H9 (cell line): ENCODE measurements at regions not wholly inside any gene's neighbourhood (a gene's known extent, or its start where the extent isn't known, plus 50 kb on each side); places are given as distances from the start of the nearest gene placed in this dataset.
A peak's percentile ranks its signal among the peaks of the same experiment; 100 is the strongest.

Source experiments
- DNase-seq: peaks from one replicate; pipeline ENCODE4 v3.0.0-alpha.2; 2017
- H2AFZ ChIP-seq: one replicate; pipeline ENCODE4 v1.6.1; 2013; ENCODE audit warnings: mild to moderate bottlenecking, low read length, control low read depth, moderate library complexity
- H2AK5ac ChIP-seq: 2 replicates; pipeline ENCODE4 v1.6.1; 2013; ENCODE audit warnings: low read length, control low read depth, mixed read lengths; ENCODE audit not compliant: insufficient read length
- H2BK120ac ChIP-seq: one replicate; pipeline ENCODE4 v1.6.1; 2013; ENCODE audit warnings: low read depth, mild to moderate bottlenecking, low read length, control low read depth, inconsistent platforms; ENCODE audit not compliant: poor library complexity, severe bottlenecking
- H2BK12ac ChIP-seq: 2 replicates; pipeline ENCODE4 v1.6.1; 2013; ENCODE audit warnings: low read length, control low read depth, mixed read lengths, low read depth; ENCODE audit not compliant: insufficient read length
- H2BK15ac ChIP-seq: 2 replicates; pipeline ENCODE4 v1.6.1; 2013; ENCODE audit warnings: low read depth, low read length, control low read depth
- H2BK20ac ChIP-seq: one replicate; pipeline ENCODE4 v1.6.1; 2013; ENCODE audit warnings: low read depth, mild to moderate bottlenecking, low read length, control low read depth, inconsistent platforms; ENCODE audit not compliant: poor library complexity, severe bottlenecking
- H2BK5ac ChIP-seq: 2 replicates; pipeline ENCODE4 v1.6.1; 2013; ENCODE audit warnings: low read length, control low read depth, mixed read lengths; ENCODE audit not compliant: insufficient read length
- H3K14ac ChIP-seq: 2 replicates; pipeline ENCODE4 v1.6.1; 2013; ENCODE audit warnings: low read length, control low read depth; ENCODE audit not compliant: insufficient read depth
- H3K18ac ChIP-seq: 2 replicates; pipeline ENCODE4 v1.6.1; 2013; ENCODE audit warnings: low read depth, mild to moderate bottlenecking, mixed read lengths, low read length, control low read depth; ENCODE audit not compliant: insufficient read length
- H3K23ac ChIP-seq: 2 replicates; pipeline ENCODE4 v1.6.1; 2013; ENCODE audit warnings: low read length, control low read depth, mixed read lengths, low read depth; ENCODE audit not compliant: insufficient read length
- H3K23me2 ChIP-seq: 2 replicates; pipeline ENCODE4 v1.6.1; 2013; ENCODE audit warnings: low read depth, mild to moderate bottlenecking, mixed read lengths, low read length, control low read depth; ENCODE audit not compliant: insufficient read length, poor library complexity, severe bottlenecking
- H3K27ac ChIP-seq: 2 replicates; pipeline ENCODE4 v1.5.1; 2013; ENCODE audit warnings: low read length, control low read depth, mixed read lengths, low read depth; ENCODE audit not compliant: insufficient read length
- H3K27me3 ChIP-seq: 2 replicates; pipeline ENCODE4 v1.6.1; 2013; ENCODE audit warnings: low read length, control low read depth, inconsistent platforms; ENCODE audit not compliant: insufficient read depth
- H3K4ac ChIP-seq: 2 replicates; pipeline ENCODE4 v1.6.1; 2013; ENCODE audit warnings: low read depth, mild to moderate bottlenecking, control low read depth, inconsistent platforms, low read length, moderate library complexity
- H3K4me1 ChIP-seq: 2 replicates; pipeline ENCODE4 v1.6.1; 2013; ENCODE audit warnings: low read length, control low read depth, inconsistent platforms; ENCODE audit not compliant: insufficient read depth
- H3K4me2 ChIP-seq: 2 replicates; pipeline ENCODE4 v1.6.1; 2013; ENCODE audit warnings: low read length, control low read depth, mixed read lengths; ENCODE audit not compliant: insufficient read length, insufficient read depth
- H3K56ac ChIP-seq: 2 replicates; pipeline ENCODE4 v1.6.1; 2013; ENCODE audit warnings: low read depth, mild to moderate bottlenecking, mixed read lengths, low read length, control low read depth; ENCODE audit not compliant: insufficient read length
- H3K79me1 ChIP-seq: 2 replicates; pipeline ENCODE4 v1.6.1; 2013; ENCODE audit warnings: low read depth, mild to moderate bottlenecking, moderate library complexity, low read length, control low read depth, inconsistent platforms; ENCODE audit not compliant: insufficient read depth, poor library complexity, severe bottlenecking
- H3K79me2 ChIP-seq: 2 replicates; pipeline ENCODE4 v1.6.1; 2013; ENCODE audit warnings: low read length, control low read depth, inconsistent platforms; ENCODE audit not compliant: insufficient read depth
- H3K9ac ChIP-seq: 2 replicates; pipeline ENCODE4 v1.6.1; 2013; ENCODE audit warnings: low read length, control low read depth, mixed read lengths; ENCODE audit not compliant: insufficient read length; ENCODE audit errors: extremely low read depth
- H3K9me3 ChIP-seq: one replicate; pipeline ENCODE4 v1.6.1; 2013; ENCODE audit warnings: low read depth, low read length, inconsistent platforms; ENCODE audit not compliant: control insufficient read depth
- H3T11ph ChIP-seq: one replicate; pipeline ENCODE4 v1.6.1; 2013; ENCODE audit warnings: mild to moderate bottlenecking, low read length, control low read depth, inconsistent platforms
- H4K20me1 ChIP-seq: one replicate; pipeline ENCODE4 v1.6.1; 2013; ENCODE audit not compliant: control insufficient read depth, insufficient read length, insufficient read depth
- H4K5ac ChIP-seq: 2 replicates; pipeline ENCODE4 v1.6.1; 2013; ENCODE audit warnings: low read depth, mild to moderate bottlenecking, mixed read lengths, low read length, control low read depth; ENCODE audit not compliant: insufficient read length
- H4K8ac ChIP-seq: replicated peaks from 2 replicates; pipeline ENCODE4 v1.6.1; 2013; ENCODE audit warnings: low read length, control low read depth, mixed read lengths, low read depth; ENCODE audit not compliant: insufficient read length
- H4K91ac ChIP-seq: 2 replicates; pipeline ENCODE4 v1.6.1; 2013; ENCODE audit warnings: low read depth, mild to moderate bottlenecking, moderate library complexity, mixed read lengths, low read length, control low read depth; ENCODE audit not compliant: insufficient read length
- H3K27ac Mint-ChIP-seq, 3 experiments: 2 replicates in 2 of 3; 3 replicates in 1 of 3; pipeline ENCODE4 v1.8.0; 2020 to 2021; ENCODE audit warnings: mixed read lengths in 3 of 3, mild to moderate bottlenecking in 1 of 3, moderate library complexity in 1 of 3
- H3K27me3 Mint-ChIP-seq: 2 replicates; pipeline ENCODE4 v1.8.0; 2021; ENCODE audit warnings: low read depth, mild to moderate bottlenecking, moderate library complexity, mixed read lengths
- H3K36me3 Mint-ChIP-seq, 3 experiments: 2 replicates in 2 of 3; 3 replicates in 1 of 3; pipeline ENCODE4 v1.8.0; 2020 to 2021; ENCODE audit warnings: low read depth in 3 of 3, mixed read lengths in 3 of 3; ENCODE audit not compliant: insufficient read depth in 1 of 3
- H3K4me1 Mint-ChIP-seq, 2 experiments: 2 replicates each; pipeline ENCODE4 v1.8.0; 2020; ENCODE audit warnings: mixed read lengths in 2 of 2
- H3K4me3 Mint-ChIP-seq, 2 experiments: 2 replicates in 1 of 2; 3 replicates in 1 of 2; pipeline ENCODE4 v1.8.0; 2020 to 2021; ENCODE audit warnings: mild to moderate bottlenecking in 2 of 2, mixed read lengths in 2 of 2, moderate library complexity in 1 of 2
- H3K9me3 Mint-ChIP-seq, 2 experiments: 2 replicates in 1 of 2; 3 replicates in 1 of 2; pipeline ENCODE4 v1.8.0; 2020; ENCODE audit warnings: mild to moderate bottlenecking in 2 of 2, mixed read lengths in 2 of 2, moderate library complexity in 1 of 2
- WGBS: extraction: QIAGEN DNeasy Blood & Tissue Kit; methylation state at CpG from one replicate; pipeline ENCODE4 v1.1.7; 2013; ENCODE audit warnings: missing lambda C conversion rate, low lambda C conversion rate, mixed read lengths; ENCODE audit not compliant: insufficient read length; ENCODE audit errors: extremely low coverage; 5-methylcytosine and 5-hydroxymethylcytosine counted together
- TF ChIP-seq, protein P1 (sequence below): fragments of 200-600 bp; sonication (generic); conservative IDR thresholded peaks from 3 replicates; pipeline ENCODE4 v1.8.0; 2021; ENCODE audit warnings: antibody characterized with exemption, mild to moderate bottlenecking

DNA sequence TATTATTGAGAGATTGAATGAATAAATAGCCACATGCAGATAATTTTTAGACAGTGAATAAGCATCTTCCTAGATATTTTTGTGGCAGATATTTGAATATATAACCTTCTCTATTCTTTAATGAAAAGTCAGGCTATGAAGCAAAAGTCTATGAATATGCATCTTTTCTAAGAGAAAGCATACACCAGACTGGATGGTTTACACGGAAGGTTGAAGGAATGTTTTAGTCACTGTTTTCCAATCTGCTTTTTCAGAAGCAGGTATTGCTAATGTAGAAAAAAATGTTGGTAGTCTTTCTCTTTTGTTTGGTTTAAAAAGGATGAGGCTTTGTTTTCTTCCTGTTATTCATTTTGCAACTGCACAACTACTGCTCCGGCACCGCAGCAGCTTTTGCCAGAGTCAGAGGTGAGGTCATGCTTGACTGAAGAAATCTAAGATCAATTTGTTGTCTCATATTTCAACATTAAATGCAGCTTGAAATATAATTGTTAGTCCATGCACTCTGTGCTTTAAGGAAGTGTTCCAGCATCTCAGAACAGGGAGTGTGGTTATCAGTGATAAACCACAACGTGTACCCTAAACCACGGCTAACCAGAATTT, 1540.8 kb upstream of the PIK3C3 start:
- Histone ChIP-seq H2BK5ac (no peak overlapping the region), H3K18ac (no peak overlapping the region), H3K79me1 (no peaks in the 10 kb centered on the region), H3K23me2 (no peaks in the 10 kb centered on the region), H2BK12ac (no peak overlapping the region), H3K9ac (no peak overlapping the region), H4K5ac (no peak overlapping the region), H2AK5ac (no peak overlapping the region), H2BK120ac (no peak overlapping the region), H3T11ph (no peak overlapping the region), H4K20me1 (no peaks in the 10 kb centered on the region), H3K14ac (no peak overlapping the region), H4K91ac (no peak overlapping the region), H3K79me2 (no peaks in the 10 kb centered on the region), H3K4me2 (no peak overlapping the region), H3K56ac (no peak overlapping the region), H3K27ac (no peak overlapping the region), H3K4ac (no peak overlapping the region), H2BK20ac (no peak overlapping the region), H3K27me3 (no peaks in the 10 kb centered on the region), H4K8ac (no peak overlapping the region), H3K23ac (no peak overlapping the region), H3K9me3 (no peaks in the 10 kb centered on the region), H2AFZ (no peak overlapping the region), H2BK15ac (no peak overlapping the region), H3K4me1 (no peaks in the 10 kb centered on the region)
- DNase-seq: no peak
- no peaks in the 10 kb centered on the region for H3K9me3 Mint-ChIP-seq
- no CpG with 5 or more reads among the region's 5 CpGs for WGBS
- H3K4me1 Mint-ChIP-seq: peaks cover 0 to 4% of the 10 kb centered on the region in 2 experiments; a peak in 1 of 4 replicates
- TF ChIP-seq, protein P1, sequence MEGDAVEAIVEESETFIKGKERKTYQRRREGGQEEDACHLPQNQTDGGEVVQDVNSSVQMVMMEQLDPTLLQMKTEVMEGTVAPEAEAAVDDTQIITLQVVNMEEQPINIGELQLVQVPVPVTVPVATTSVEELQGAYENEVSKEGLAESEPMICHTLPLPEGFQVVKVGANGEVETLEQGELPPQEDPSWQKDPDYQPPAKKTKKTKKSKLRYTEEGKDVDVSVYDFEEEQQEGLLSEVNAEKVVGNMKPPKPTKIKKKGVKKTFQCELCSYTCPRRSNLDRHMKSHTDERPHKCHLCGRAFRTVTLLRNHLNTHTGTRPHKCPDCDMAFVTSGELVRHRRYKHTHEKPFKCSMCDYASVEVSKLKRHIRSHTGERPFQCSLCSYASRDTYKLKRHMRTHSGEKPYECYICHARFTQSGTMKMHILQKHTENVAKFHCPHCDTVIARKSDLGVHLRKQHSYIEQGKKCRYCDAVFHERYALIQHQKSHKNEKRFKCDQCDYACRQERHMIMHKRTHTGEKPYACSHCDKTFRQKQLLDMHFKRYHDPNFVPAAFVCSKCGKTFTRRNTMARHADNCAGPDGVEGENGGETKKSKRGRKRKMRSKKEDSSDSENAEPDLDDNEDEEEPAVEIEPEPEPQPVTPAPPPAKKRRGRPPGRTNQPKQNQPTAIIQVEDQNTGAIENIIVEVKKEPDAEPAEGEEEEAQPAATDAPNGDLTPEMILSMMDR: no peak
- H3K27me3 Mint-ChIP-seq: no peaks in the 10 kb centered on the region; the same call in 1 of the 2 replicates
- no peaks in the 10 kb centered on the region for H3K36me3 Mint-ChIP-seq
- no peak overlapping the region for H3K4me3 Mint-ChIP-seq
- H3K27ac Mint-ChIP-seq: peak overlapping the region in 1 of 3 experiments; percentile 72; a peak in 1 of 7 replicates
